HUES6 (cell line): ENCODE measurements at regions not wholly inside any gene's neighbourhood (a gene's known extent, or its start where the extent isn't known, plus 50 kb on each side); places are given as distances from the start of the nearest gene placed in this dataset.
"Not testable (repeated sequence)": the region's sequence is repeated elsewhere in the genome, so short reads cannot be mapped to it uniquely, and the experiment has no call there.

Experiments used
- H3K27ac ChIP-seq: 2 replicates; pipeline ENCODE4 v1.7.0; 2013; ENCODE audit warnings: low read depth, mild to moderate bottlenecking, low read length, inconsistent platforms
- H3K27me3 ChIP-seq: 2 replicates; pipeline ENCODE4 v1.6.1; 2013; ENCODE audit warnings: low read length; ENCODE audit not compliant: control insufficient read depth, insufficient read depth
- H3K36me3 ChIP-seq: 2 replicates; pipeline ENCODE4 v1.6.1; 2013; ENCODE audit warnings: low read length; ENCODE audit not compliant: control insufficient read depth, insufficient read depth
- H3K4me1 ChIP-seq: 2 replicates; pipeline ENCODE4 v1.6.1; 2013; ENCODE audit warnings: low read length; ENCODE audit not compliant: control insufficient read depth, insufficient read depth
- H3K4me3 ChIP-seq: 2 replicates; pipeline ENCODE4 v1.5.1; 2013; ENCODE audit warnings: low read depth, low read length
- H3K9ac ChIP-seq: one replicate; pipeline ENCODE4 v1.6.1; 2013; ENCODE audit warnings: mild to moderate bottlenecking, low read length
- H3K9me3 ChIP-seq: 2 replicates; pipeline ENCODE4 v1.6.1; 2013; ENCODE audit warnings: low read depth, low read length; ENCODE audit not compliant: control insufficient read depth, insufficient read depth

GRCh38 chr10:114732931-114733330 lies 74.9 kb upstream of the ABLIM1 start:
- H3K4me3 ChIP-seq, result no peak overlapping the region
- no peak overlapping the region for H3K27ac ChIP-seq
- no peak overlapping the region for H3K9ac ChIP-seq
- H3K9me3 ChIP-seq, result no peaks in the 10 kb centered on the region
- no peaks in the 10 kb centered on the region for H3K27me3 ChIP-seq
- H3K4me1 ChIP-seq, result no peaks in the 10 kb centered on the region
- H3K36me3 ChIP-seq, result no peaks in the 10 kb centered on the region

GRCh38 chr10:114735946-114736345 lies 77.9 kb upstream of the ABLIM1 start:
- no peaks in the 10 kb centered on the region for H3K36me3 ChIP-seq

GRCh38 chr10:114743521-114744231 lies 77.9 kb upstream of the FHIP2A start:
- no peaks in the 10 kb centered on the region for H3K27me3 ChIP-seq
- no peaks in the 10 kb centered on the region for H3K9me3 ChIP-seq
- H3K4me1 ChIP-seq, result no peaks in the 10 kb centered on the region
- H3K4me3 ChIP-seq, result no peak overlapping the region
- no peaks in the 10 kb centered on the region for H3K36me3 ChIP-seq
- no peak overlapping the region for H3K27ac ChIP-seq
- H3K9ac ChIP-seq, result no peak overlapping the region

More at GRCh38 chr10:114735946-114736345, 77.9 kb upstream of the ABLIM1 start:
- Histone ChIP-seq H3K4me1 (no peaks in the 10 kb centered on the region), H3K27ac (no peak overlapping the region), H3K9ac (no peak overlapping the region), H3K27me3 (no peaks in the 10 kb centered on the region), H3K9me3 (no peaks in the 10 kb centered on the region), H3K4me3 (no peak overlapping the region)

GRCh38 chr10:114746531-114746930 lies 75.0 kb upstream of the FHIP2A start:
- Histone ChIP-seq H3K4me3 (no peak overlapping the region), H3K27me3 (no peaks in the 10 kb centered on the region), H3K9me3 (no peaks in the 10 kb centered on the region), H3K4me1 (no peaks in the 10 kb centered on the region), H3K9ac (no peak overlapping the region), H3K27ac (no peak overlapping the region), H3K36me3 (no peaks in the 10 kb centered on the region)

GRCh38 chr10:114748241-114748640 lies 73.3 kb upstream of the FHIP2A start:
- H3K4me1 ChIP-seq, result no peaks in the 10 kb centered on the region
- H3K9ac ChIP-seq, result no peak overlapping the region
- H3K27me3 ChIP-seq, result no peaks in the 10 kb centered on the region
- no peaks in the 10 kb centered on the region for H3K9me3 ChIP-seq
- no peaks in the 10 kb centered on the region for H3K36me3 ChIP-seq
- no peak overlapping the region for H3K4me3 ChIP-seq
- H3K27ac ChIP-seq, result no peak overlapping the region

GRCh38 chr10:114749014-114749413 lies 72.6 kb upstream of the FHIP2A start:
- H3K4me3 ChIP-seq, result no peak overlapping the region
- no peak overlapping the region for H3K9ac ChIP-seq
- H3K36me3 ChIP-seq, result no peaks in the 10 kb centered on the region
- no peaks in the 10 kb centered on the region for H3K4me1 ChIP-seq
- H3K9me3 ChIP-seq, result no peaks in the 10 kb centered on the region
- no peak overlapping the region for H3K27ac ChIP-seq
- H3K27me3 ChIP-seq, result no peaks in the 10 kb centered on the region

GRCh38 chr10:114749510-114749909 lies 72.1 kb upstream of the FHIP2A start:
- H3K4me1 ChIP-seq, result no peaks in the 10 kb centered on the region
- no peak overlapping the region for H3K27ac ChIP-seq
- no peaks in the 10 kb centered on the region for H3K36me3 ChIP-seq
- no peaks in the 10 kb centered on the region for H3K27me3 ChIP-seq
- H3K9ac ChIP-seq, result no peak overlapping the region
- no peaks in the 10 kb centered on the region for H3K9me3 ChIP-seq
- H3K4me3 ChIP-seq, result no peak overlapping the region

GRCh38 chr10:114751856-114752255 lies 69.7 kb upstream of the FHIP2A start:
- no peaks in the 10 kb centered on the region for H3K4me1 ChIP-seq
- H3K9me3 ChIP-seq, result no peaks in the 10 kb centered on the region
- H3K36me3 ChIP-seq, result no peaks in the 10 kb centered on the region
- no peak overlapping the region for H3K9ac ChIP-seq
- H3K4me3 ChIP-seq, result no peak overlapping the region
- H3K27ac ChIP-seq, result no peak overlapping the region
- H3K27me3 ChIP-seq, result no peaks in the 10 kb centered on the region

- not testable (repeated sequence) for H3K4me1 ChIP-seq, H3K9ac ChIP-seq, H3K9me3 ChIP-seq, H3K27me3 ChIP-seq, H3K27ac ChIP-seq, H3K36me3 ChIP-seq, H3K4me3 ChIP-seq
Measured at GRCh38 chr10:114752570-114752969, 69.0 kb upstream of the FHIP2A start.

- no peaks in the 10 kb centered on the region for H3K27me3 ChIP-seq
- H3K4me1 ChIP-seq, result no peaks in the 10 kb centered on the region
- no peak overlapping the region for H3K9ac ChIP-seq
- no peaks in the 10 kb centered on the region for H3K36me3 ChIP-seq
- no peak overlapping the region for H3K27ac ChIP-seq
- H3K4me3 ChIP-seq, result no peak overlapping the region
- no peaks in the 10 kb centered on the region for H3K9me3 ChIP-seq
Measured at GRCh38 chr10:114753126-114753525, 68.5 kb upstream of the FHIP2A start.

GRCh38 chr10:114754445-114755320 lies 66.9 kb upstream of the FHIP2A start:
- Histone ChIP-seq H3K27me3 (no peaks in the 10 kb centered on the region), H3K9ac (no peak overlapping the region), H3K4me3 (no peak overlapping the region), H3K36me3 (no peaks in the 10 kb centered on the region), H3K27ac (no peak overlapping the region), H3K9me3 (no peaks in the 10 kb centered on the region), H3K4me1 (no peaks in the 10 kb centered on the region)
